ENCODE measurements at regions not wholly inside any gene's neighbourhood (a gene's known extent, or its start where the extent isn't known, plus 50 kb on each side); places are given as distances from the start of the nearest gene placed in this dataset.

DNA sequence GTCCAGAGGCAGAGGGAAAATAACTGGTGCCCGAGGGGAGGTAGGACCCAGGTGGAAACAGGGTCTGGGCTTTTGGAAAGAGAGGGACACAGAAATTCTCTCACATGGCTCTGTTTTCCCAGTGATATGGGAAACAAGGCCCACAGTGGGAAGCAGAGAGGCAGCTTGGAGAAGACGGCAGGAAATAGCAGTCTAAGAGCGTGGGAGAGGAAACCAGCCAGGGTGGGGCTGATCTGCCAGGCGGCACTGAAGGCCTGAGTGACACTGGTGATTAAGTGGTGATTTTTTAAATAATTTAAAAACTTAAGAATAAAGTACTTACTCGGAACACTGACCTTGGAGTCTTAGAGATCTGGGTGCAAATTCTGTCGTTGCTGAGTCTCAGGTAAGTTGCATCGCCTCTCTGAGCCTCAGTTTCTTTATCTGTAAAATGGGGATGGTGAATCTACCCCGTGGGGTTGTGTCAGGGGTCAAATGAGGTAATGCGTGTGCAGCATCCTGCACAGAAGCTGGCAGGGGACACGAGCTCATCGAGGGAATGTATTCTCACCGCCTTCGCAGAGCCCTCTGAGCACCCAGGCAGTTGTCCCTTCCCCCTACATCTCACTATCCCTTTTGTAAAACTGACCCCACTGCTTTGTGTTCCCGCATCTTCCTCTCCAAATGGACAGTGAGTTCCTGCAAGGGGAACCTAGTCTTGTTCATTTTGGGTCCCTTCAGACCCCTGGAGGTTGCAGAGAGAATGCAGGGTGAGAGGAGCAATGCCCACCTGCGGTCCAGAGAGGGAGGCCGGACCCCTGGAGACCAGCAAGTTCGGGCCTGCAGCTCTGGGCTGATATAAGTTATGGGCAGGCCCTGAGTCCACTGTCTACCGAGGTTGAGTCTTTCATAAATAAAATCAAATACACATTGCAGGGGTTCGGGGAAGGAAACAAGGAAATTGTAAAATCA, 228.6 kb upstream of the PMEPA1 start:
- Histone ChIP-seq H3K27me3 (ENCODE audit: control insufficient read depth, extremely low read depth, insufficient read depth, low read length) (peaks cover 69% of the 10 kb centered on the region), H3K4me3 (ENCODE audit: control insufficient read depth in 2 of 3, extremely low read depth in 1 of 3, insufficient read depth in 2 of 3, low read depth in 1 of 3, low read length in 3 of 3) (no peak overlapping the region), H3K4me2 (ENCODE audit: control insufficient read depth, extremely low read depth, insufficient read depth, low read depth, low read length) (no peak overlapping the region), H4K20me1 (ENCODE audit: control insufficient read depth, extremely low read depth, insufficient read depth, low read length) (no peaks in the 10 kb centered on the region), H3K9me3 (ENCODE audit: control insufficient read depth, low read depth, low read length) (no peaks in the 10 kb centered on the region), H3K4me1 (ENCODE audit: control insufficient read depth, extremely low read depth, insufficient read depth, low read length) (no peaks in the 10 kb centered on the region), H3K79me2 (ENCODE audit: control insufficient read depth, insufficient read depth, low read length) (no peaks in the 10 kb centered on the region), H2AFZ (ENCODE audit: control insufficient read depth, low read length) (no peak overlapping the region), H3K27ac (ENCODE audit: control insufficient read depth, insufficient read depth, low read length) (no peak overlapping the region), H3K9ac (ENCODE audit: control insufficient read depth, extremely low read depth, insufficient read depth, low read length) (no peak overlapping the region), H3K36me3 (ENCODE audit: control insufficient read depth in 2 of 2, extremely low read depth in 1 of 2, insufficient read depth in 2 of 2, low read length in 2 of 2) (no peaks in the 10 kb centered on the region), H3K9me1 (ENCODE audit: control insufficient read depth, extremely low read depth, insufficient read depth, low read length) (no peaks in the 10 kb centered on the region)
- dilution Hi-C loops (cut with MboI; ENCODE audit: extremely low pct_ligation_motif_present, low sequenced_read_pairs), result no loop called here
- FAIRE-seq (no peak), DNase-seq (ENCODE audit: low read depth, low spot score) (no peak)
- TF ChIP-seq, protein P1, sequence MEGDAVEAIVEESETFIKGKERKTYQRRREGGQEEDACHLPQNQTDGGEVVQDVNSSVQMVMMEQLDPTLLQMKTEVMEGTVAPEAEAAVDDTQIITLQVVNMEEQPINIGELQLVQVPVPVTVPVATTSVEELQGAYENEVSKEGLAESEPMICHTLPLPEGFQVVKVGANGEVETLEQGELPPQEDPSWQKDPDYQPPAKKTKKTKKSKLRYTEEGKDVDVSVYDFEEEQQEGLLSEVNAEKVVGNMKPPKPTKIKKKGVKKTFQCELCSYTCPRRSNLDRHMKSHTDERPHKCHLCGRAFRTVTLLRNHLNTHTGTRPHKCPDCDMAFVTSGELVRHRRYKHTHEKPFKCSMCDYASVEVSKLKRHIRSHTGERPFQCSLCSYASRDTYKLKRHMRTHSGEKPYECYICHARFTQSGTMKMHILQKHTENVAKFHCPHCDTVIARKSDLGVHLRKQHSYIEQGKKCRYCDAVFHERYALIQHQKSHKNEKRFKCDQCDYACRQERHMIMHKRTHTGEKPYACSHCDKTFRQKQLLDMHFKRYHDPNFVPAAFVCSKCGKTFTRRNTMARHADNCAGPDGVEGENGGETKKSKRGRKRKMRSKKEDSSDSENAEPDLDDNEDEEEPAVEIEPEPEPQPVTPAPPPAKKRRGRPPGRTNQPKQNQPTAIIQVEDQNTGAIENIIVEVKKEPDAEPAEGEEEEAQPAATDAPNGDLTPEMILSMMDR (optimal IDR thresholded peaks at IDR 0.05 in 1 of 3, IDR thresholded peaks at IDR 0.05 in 1 of 3, conservative IDR thresholded peaks at IDR 0.05 in 1 of 3; ENCODE audit: extremely low read depth in 1 of 3, insufficient read depth in 2 of 3, low read length in 3 of 3), result no peak
- TF ChIP-seq EZH2 (IDR thresholded peaks at IDR 0.05; ENCODE audit: low read length), result no peak

DNA sequence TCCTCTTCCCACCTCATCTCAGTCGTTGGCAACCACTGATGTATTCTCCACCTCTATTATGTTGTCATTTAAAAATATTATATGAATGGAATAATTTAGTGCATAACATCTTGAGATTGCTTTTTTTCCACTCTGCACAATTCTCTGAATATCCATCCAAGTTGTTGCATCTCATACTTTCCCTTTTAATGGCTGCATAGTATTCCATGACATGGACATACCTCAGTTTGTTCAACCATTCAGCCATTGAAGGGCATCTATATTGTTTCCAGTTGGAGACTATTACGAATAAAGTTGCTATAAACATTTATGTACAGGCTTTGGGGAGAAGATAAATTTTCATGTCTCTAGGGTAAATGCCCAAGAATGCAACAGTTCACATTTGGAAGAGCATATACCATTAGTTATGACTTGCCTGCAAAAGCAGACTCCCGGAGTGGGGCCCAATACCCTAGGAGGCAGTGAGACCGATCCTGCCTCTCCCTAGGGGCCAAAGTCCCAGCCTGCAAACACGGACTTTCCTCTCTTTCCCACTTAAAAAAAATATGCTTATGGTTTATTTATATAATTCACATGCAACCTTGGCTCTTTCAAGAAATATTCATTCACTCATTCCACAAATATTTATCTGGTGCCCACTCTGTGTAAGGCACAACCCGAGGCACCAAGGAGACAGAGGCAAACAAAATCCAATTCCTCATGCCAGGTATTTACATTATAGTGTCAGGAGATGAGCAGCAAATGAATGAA, 227.0 kb upstream of the PMEPA1 start:
- TF ChIP-seq EZH2 (IDR thresholded peaks at IDR 0.05; ENCODE audit: low read length), result no peak
- TF ChIP-seq, protein P1 (optimal IDR thresholded peaks at IDR 0.05 in 1 of 3, IDR thresholded peaks at IDR 0.05 in 1 of 3, conservative IDR thresholded peaks at IDR 0.05 in 1 of 3; ENCODE audit: extremely low read depth in 1 of 3, insufficient read depth in 2 of 3, low read length in 3 of 3), result no peak
- Histone ChIP-seq H3K9me3 (ENCODE audit: control insufficient read depth, low read depth, low read length) (no peaks in the 10 kb centered on the region), H3K27me3 (ENCODE audit: control insufficient read depth, extremely low read depth, insufficient read depth, low read length) (peaks cover 62% of the 10 kb centered on the region), H3K27ac (ENCODE audit: control insufficient read depth, insufficient read depth, low read length) (no peak overlapping the region), H3K4me3 (ENCODE audit: control insufficient read depth in 2 of 3, extremely low read depth in 1 of 3, insufficient read depth in 2 of 3, low read depth in 1 of 3, low read length in 3 of 3) (no peak overlapping the region), H2AFZ (ENCODE audit: control insufficient read depth, low read length) (no peak overlapping the region), H3K79me2 (ENCODE audit: control insufficient read depth, insufficient read depth, low read length) (no peaks in the 10 kb centered on the region), H3K9ac (ENCODE audit: control insufficient read depth, extremely low read depth, insufficient read depth, low read length) (no peak overlapping the region), H3K36me3 (ENCODE audit: control insufficient read depth in 2 of 2, extremely low read depth in 1 of 2, insufficient read depth in 2 of 2, low read length in 2 of 2) (no peaks in the 10 kb centered on the region), H4K20me1 (ENCODE audit: control insufficient read depth, extremely low read depth, insufficient read depth, low read length) (no peaks in the 10 kb centered on the region), H3K4me2 (ENCODE audit: control insufficient read depth, extremely low read depth, insufficient read depth, low read depth, low read length) (no peak overlapping the region), H3K9me1 (ENCODE audit: control insufficient read depth, extremely low read depth, insufficient read depth, low read length) (no peaks in the 10 kb centered on the region), H3K4me1 (ENCODE audit: control insufficient read depth, extremely low read depth, insufficient read depth, low read length) (no peaks in the 10 kb centered on the region)
- DNase-seq (ENCODE audit: low read depth, low spot score) (no peak), FAIRE-seq (no peak)
- dilution Hi-C loops (cut with MboI; ENCODE audit: extremely low pct_ligation_motif_present, low sequenced_read_pairs), result no loop called here
